GM19438 (cell line): ENCODE measurements at regions not wholly inside any gene's neighbourhood (a gene's known extent, or its start where the extent isn't known, plus 50 kb on each side); places are given as distances from the start of the nearest gene placed in this dataset.
"Not testable (repeated sequence)": the region's sequence is repeated elsewhere in the genome, so short reads cannot be mapped to it uniquely, and the experiment has no call there.

Experiments
- ATAC-seq: cut with Tn5 transposase; IDR thresholded peaks from one replicate; pipeline ENCODE4 v1.9.1; 2021; ENCODE audit warnings: low read depth; ENCODE audit not compliant: unreplicated experiment

DNA sequence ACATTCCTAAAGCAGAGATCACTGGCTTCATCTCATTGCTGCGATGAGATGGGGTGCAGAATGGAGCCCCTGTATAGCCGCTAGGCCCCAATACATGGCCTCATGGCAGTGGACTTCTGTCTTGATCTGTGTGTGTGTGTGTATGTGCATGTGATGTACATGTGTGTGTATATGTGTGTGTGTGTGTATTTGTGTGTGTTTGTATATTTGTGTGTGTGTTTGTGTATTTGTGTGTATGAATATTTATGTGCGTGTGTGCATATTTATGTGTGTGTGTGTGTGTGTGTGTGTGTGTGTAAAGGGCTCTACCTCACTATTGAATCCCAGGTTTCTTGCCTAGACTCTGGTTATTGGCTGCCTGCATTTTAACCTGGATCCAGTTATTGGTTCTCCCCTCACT lies 958.2 kb downstream of the GRID1 start:
- ATAC-seq: no peak

DNA sequence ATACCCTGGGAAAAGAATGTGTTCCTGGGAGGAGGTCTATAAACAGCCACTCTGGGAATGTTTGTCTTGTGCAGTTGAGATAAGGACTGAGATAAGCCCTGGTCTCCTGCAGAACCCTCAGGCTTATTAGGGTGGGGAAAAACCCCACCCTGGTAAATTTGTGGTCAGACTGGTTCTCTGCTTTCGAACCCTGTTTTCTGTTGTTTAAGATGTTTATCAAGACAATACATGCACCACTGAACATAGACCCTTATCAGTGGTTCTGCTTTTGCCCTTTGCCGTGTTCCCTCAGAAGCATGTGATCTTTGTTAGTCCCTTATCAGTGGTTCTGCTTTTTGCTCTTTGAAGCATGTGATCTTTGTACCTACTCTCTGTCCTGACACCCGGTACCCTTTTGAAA lies 956.0 kb downstream of the GRID1 start:
- not testable (repeated sequence) for ATAC-seq

DNA sequence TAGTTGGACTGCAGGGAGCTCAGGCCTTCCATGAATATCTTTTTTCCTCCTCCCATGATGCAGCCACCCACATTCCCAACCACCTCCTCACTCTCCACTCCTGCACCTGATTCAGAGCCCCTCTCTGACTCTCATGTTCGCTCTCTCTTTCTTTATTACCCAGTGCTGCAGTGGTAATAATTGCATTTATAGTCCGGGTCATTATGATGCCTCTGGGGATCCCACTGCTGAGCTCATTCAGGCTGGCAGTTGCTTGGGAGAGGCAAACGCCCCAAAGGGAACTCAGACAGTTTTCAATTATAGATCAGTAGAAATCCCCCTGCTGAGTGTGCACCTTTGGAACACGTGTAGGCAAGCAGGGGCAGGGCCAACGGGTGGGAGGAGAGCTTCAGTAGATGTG lies 953.0 kb downstream of the GRID1 start:
- ATAC-seq: no peak

DNA sequence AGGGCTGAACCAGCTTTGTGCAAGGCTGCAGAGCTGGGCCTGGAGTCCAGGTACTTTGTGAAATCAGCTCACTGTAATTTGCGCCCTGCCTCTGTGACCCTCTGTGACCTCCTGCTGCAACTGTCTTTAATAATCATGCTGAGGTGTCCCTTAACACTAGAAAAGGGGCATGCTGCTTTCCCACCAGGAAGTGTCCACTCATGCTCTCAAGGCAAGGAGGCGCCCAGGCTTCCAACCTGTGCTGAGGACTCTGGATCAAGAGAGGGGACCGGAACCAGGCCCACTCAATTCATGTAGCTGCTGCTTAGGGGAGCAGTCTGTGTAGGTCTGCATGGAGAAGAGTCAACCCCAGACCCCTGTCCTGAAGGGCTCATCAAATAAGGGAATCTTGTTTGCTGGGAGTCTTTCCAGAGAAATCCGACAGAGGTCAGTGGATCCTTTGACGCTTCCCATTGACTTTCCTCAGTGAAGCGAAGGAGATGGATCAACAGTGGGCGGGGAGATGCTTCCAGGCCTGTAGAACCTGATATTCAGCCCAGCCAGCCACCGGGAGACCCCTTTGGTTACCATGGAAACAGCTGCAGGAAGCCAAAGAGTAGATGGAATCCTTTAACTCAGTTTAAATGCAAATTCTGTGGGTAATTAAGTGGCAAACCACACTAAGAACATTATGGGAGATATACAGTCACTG lies 945.9 kb downstream of the GRID1 start:
- no peak for ATAC-seq

DNA sequence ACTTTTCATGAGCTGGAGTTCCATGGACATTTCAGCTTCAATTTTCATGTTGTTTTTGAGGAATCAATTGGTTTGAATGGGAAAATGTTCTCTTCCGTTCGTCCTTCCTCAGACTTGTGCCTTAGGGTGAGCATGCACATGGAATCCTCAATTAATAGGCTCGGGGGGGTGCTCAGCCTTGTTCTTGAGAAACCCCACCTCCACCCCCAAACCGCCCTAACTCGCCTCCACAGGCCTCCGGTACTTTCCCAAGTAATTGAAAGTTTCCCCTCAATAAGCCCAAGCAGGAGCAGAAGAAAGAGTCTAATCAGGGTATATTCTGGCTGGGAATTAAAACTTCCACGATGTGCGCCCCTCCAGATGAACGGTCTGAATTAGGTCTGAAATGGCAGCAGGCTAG lies 945.2 kb downstream of the GRID1 start:
- ATAC-seq: no peak

DNA sequence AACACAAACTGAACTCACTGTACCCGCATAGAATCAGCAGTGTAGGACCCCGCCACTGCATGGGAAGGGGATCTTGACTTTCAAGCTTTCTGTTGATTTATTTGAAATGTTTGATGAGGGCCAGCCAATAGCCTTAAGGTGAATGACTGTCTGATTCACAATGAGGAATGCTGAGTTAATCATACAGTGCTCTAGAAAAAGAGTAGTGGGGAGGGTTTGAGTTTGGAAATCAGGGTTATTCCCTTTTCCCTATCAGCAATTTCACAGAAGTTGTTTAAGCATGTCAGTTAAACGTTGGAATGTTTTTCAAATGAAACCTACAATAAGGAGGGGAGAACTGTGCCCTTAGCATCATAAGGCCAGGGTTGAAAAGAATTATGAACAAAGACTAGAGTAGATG lies 937.5 kb downstream of the GRID1 start:
- ATAC-seq: no peak

DNA sequence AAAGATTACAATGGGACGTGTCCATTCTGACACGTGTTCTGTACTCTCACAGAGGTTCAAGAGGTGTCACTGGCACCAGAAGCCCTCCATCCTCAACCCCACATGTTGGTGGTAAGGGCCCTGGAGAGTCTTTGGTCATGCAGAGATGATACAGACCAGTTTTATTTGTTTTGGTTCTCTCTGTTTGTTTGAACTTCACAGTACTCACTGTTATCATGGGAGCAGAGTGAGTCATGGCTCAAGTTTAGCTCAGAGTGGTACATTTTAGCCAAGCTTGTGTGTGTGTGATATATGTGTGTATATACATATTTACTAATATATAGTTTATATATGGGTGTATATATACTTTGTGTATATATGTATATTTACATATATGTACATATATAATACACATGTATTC lies 935.6 kb downstream of the GRID1 start:
- ATAC-seq: no peak

DNA sequence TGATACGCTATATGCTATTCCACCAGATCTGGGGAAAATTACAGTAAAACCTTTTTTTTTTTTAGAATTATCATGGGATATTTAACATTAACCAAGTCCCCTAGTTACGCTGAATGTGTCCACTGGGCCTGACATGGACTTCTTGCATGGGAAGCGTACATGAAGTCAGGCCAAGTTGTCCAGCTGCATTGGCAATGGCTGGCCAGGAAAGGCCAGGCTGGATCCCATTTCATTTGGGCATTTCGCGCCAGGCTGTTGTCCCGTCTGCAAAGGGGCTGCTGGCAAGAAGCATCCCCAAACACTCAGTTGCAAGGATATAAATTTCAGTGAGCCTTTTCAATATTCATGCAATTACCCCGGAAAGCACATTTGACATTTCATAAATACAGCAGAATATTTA lies 933.3 kb downstream of the GRID1 start:
- ATAC-seq: no peak

DNA sequence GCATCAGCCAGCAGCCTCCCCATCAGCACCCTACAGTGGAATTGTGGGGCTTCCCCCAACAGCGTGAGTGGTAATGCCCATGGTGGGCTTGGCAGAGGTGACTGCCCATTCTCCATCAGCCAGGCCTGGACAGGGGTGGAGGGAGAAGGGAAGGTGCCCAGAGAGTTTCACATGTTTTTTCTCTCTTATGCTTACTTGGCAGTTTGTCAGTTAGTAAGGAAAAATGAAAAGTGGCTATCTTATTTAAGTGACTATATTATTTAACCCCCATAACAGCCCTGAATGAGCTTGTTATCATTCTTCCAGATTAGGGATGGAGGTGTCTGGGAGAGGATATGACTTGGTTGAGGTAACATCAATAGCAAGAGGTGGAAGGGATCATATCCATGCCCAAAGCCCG lies 921.7 kb downstream of the GRID1 start:
- ATAC-seq: no peak

DNA sequence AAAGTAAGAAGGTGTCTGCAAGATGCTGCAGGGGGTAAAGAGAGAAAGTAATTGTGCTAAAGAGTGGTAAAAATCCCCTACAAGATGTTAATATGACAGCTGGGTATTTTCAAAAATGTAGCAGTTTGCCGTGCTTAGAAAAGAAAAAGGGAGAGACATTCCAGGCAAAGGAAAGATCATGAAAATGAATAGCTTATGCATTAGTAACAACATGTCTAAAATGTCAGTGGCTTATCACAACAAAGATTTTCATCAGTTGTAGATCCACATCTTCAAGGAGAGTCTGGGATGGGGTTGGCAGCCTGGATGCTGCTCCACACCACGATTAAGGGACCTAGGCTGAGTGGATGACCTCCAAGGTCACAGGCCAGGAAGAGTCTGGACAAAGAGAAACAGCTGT lies 920.9 kb downstream of the GRID1 start:
- no peak for ATAC-seq

DNA sequence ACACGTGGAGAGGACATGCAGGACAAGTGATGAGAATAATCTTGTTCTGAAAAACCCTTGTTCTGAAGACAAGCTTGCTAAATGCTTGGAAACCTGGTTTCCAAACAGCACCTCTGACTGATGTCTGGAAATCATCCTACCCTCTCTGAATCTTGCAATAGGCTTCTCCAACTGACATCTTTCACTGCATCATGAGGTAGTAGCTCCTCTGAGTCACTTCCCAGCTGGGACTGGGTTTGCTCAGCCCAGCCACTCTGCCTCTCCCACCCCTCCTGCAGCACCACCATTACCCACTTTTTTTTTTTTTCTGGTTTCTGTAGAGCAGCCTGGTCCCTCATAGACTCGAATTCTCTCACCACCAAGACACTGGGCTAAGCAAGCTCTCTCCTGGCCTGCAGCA lies 919.8 kb downstream of the GRID1 start:
- no peak for ATAC-seq

DNA sequence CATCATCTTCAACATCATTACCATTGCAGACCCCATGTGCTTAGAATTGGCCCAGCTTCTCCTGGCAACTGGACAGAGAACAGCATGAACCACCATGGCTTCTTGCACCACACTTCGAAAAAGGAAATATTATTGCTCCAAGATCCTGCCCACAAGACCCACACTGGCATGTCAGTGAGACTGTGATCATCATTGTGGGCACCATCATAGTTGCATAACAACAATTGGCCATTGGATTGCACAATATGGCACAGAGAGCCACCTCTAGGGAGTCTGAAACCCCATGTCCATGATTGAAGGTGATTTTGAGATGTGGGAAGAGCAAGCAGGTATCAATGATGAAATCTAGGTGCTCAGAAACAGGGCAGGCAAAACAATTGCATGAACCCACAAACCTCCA lies 918.9 kb downstream of the GRID1 start:
- no peak for ATAC-seq

DNA sequence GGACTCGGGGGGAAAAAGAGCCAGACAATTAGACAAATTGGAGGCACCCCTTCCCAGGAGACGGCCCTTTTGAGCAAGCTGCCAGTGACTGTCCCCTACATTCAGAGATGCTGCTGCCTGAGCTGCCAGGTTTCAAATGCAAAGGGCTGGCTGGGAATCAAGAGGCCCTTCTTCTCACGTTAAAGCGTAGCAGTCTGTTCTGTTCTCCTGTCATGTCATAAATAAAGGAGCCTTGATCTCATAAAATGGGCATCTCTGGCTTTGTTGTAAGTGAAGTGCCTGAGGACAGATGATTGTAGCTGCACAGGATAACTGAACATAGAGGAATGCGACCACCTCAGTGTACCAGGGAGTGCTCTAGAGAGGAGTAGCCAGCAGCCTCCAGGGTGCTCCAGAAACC lies 917.9 kb downstream of the GRID1 start:
- no peak for ATAC-seq

DNA sequence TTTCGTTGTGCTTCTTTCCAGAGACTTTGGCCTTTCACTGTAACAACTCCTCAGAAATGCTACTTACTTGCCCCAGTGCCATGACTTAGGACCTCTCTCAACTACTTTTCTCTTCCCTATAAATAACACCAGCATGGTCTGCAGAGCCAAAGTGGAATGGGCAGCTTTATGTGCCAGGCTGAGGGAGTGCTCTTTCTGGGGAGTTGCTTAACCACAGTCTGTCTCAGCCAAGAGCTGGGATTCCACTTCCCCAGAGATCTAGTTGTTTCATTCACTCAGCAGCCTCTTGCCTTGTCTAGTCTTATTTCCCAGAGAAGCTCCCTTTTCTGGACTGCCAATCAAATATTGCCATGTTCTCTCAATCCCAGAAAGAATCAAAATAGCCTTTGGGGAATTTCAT lies 912.2 kb downstream of the GRID1 start:
- ATAC-seq: no peak

DNA sequence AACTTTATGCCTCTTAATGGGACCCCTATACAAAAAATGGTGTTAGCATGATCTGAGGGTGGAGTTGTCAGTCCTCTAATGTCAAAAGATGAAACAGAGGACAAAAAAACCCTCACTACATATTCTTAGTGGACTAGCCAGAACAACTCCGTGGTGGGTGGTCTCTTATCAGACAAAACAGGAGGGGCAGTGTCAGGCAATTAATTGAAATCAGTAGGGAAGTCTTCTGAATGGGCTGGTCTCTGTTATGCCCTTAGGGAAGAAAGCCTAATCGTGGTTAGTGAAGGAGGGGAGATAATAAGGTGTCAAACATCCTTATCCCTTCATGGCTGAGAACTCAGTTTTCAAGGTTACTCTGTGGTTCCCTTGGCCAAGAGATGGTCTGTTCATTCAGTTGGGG lies 909.4 kb downstream of the GRID1 start:
- no peak for ATAC-seq

DNA sequence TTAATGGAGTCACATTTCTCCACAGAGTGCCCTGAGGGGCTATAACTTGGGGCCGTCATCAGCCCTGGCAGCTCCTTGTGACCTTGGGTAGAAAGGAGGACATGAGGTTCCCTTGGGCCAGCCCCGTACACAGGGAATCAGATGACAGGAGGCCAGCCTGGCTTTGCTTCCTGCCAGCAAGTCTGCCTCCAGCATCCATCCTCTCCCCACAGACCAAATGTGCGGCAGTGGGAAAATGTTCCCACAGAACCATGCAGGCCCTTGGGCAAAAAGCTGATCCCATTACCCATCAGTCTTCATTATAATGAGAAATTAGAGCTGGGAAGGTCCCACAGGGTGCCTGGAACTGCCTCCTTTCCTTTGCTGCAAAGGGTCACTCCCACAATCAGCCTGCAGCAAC lies 908.3 kb downstream of the GRID1 start:
- no peak for ATAC-seq

DNA sequence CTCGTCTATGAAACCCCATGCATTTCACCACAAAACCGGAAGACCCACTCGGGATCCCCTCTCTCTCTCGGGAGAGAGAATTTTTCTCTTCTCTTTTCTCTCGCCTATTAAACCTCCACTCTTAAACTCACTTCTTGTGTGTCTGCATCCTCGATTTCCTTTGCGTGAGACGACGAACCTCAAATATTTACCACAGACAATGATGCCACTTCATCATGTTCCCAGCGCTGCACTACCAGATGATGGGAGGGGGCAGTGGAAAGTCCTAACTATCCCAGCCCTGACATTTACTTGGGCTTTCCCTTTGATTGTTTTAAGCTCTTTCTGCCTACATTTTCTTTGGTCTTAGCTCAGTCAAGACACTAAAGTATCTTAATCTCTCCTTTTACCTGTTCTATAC lies 906.7 kb downstream of the GRID1 start:
- no peak for ATAC-seq

DNA sequence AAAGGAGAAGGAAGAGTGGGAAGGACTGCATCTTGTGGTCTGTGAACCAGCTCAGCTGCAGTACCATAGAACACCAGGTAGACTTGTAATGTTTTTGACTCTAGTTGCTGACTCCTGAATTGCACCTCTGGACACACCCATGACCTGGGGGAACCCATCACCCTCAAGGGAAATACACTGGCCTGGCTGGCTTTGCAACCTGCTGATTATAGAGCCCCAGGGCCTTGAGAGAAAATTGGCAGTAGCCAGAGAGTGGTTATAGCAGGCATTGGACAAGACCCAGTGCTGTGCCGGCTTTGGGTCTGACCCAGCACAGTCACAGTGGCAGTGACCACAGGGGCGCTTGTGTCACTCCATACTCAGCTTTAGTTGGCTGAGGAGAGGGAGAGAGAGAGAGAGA lies 902.3 kb downstream of the GRID1 start:
- no peak for ATAC-seq

DNA sequence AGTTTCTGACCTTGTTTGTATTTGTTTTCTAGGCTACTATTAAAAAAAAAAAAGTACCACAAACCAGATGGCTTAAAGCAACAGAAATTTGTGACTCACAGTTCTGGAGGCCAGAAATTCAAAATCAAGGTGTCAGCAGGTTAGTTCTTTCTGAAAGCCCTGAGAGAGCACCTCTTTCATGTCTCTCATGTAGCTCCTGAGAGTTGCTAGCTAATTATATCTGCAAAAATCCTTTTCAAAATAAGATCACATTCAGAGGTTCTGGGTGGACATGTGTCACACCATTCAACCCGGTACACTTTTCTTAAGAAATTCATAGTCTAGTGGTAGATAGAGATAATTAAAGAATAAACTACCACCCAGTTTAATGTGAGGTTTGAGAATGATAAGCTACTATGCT lies 888.6 kb downstream of the GRID1 start:
- ATAC-seq: no peak

DNA sequence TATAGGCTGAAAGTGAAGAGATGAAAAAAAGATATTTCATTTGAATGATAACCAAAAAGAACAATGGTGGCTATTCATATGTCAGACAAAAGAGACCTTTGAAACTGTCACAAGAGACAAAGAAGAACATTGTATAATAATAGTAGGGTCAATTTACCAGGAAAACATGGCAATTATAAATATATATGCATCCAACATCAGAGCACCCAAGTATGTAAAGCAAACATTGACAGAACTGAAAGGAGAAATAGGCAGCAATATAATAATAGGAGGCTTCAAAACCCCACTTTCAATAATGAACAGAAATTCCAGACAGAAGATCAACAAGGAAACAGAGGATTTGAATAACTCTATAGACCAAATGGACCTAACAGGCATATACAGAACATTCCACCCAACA lies 876.2 kb downstream of the GRID1 start:
- no peak for ATAC-seq

DNA sequence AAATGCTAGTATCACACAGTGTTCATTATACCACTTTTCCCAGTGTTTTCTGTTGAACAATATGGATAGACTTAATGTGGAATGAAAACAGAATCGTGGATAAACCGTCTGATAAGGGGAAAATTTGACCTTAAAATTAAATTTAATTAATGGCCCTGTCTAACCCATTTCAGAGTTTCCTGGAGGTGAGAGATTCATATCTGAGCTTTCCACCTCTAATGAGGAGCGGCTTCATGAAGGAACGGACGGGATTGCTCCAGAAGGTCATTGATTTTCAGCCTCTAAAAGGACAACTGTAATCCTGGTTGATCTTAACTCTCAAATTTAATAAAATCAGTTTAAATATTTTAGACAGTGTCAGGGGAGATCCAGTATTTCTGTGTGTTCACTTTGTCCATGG lies 874.9 kb downstream of the GRID1 start:
- ATAC-seq: no peak

DNA sequence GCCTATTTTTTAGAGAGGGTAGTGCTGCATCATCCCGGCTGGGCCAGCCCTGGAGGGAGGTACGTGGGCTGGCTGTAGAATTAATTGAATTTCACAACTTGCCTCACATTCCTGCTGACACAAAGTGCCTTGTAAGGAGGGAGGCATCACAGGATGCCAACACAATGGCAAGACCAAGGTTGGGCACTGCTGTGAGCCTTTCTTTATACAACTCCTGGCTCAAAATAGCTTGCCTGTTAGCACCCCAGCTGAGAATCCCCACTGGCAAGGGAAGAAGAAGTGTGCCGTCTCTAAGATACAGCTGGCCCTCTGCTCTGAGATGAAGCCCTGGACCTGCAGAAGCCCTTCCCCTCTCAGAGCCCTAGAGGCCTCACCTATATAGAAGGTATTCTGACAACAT lies 873.9 kb downstream of the GRID1 start:
- ATAC-seq: no peak

DNA sequence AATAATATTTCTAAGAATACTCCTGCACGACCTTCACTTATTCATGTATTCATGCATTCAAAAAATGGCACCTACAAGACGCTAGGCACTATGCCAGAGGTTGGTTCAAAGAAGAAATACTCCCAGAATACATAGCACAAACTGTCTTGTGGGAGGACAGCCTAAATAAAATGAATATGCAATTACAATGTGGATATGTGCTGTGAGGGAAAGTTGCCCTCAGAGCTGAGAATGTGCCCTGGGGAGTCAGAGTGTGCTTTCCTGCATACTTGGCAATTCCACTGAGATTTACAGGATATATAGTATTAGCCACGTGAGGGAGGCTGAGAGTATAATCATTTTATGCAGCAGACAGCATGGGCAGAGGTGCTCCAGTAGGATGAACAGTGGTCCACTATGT lies 872.9 kb downstream of the GRID1 start:
- ATAC-seq: no peak
